ENCODE measurements at regions not wholly inside any gene's neighbourhood (a gene's known extent, or its start where the extent isn't known, plus 50 kb on each side); places are given as distances from the start of the nearest gene placed in this dataset.

DNA sequence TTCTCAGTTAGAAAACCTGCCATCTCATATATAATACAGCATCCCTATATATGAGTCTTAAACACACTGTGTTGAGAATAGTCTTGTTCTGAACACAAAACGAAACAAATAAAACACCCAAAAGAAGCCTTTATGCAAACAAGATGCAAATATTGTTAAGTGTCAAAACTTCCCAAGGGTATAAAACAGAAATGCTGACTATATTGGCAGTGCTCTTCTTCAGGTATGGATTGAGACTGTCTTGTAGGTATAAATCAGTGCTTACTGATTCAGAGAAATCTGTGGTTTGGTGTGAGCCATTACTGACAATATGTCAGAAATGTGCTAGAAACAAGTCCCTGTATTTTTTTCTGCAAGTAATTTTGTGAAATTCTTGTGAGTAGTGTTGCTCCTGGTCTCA is 82.8 kb upstream of the CTSO start:
- DNase-seq, result no peak

DNA sequence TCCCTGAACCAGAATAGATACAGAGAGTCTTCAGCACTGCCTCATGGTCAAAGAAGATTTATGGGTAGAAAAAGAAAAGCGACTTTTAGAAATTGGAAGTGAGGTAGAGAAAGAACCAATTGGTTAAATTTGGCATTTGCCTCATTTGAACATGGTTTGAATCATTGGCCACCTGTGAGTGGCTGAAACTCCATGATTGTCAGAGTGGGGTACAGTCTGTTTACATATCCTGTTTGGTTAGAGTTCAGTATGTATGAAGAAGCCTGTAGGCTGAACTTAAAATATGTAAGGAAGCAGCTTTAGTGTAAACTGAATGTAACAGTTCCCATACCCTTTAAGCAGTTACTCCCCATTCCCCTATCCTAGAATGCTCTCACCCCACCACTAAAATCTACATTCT is 76.0 kb upstream of the CTSO start:
- no peak for DNase-seq

DNA sequence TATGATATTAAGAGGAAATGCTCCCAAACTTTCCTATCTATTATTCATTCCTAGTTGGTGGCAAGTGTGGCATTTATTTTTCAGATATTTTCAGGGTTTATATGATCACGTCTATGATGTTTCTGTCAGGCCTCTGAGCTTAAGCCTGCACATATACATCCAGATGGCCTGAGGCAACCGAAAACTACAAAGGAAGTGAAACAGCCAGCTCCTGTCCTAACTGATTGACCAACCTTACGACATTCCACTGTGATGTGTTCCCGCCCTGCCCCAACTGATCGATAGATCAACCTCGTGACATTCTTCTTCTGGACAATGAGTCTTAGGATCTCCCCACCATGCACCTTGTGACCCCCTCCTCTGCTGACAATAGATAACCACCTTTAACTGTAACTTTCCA is 67.6 kb upstream of the CTSO start:
- DNase-seq, result no peak

DNA sequence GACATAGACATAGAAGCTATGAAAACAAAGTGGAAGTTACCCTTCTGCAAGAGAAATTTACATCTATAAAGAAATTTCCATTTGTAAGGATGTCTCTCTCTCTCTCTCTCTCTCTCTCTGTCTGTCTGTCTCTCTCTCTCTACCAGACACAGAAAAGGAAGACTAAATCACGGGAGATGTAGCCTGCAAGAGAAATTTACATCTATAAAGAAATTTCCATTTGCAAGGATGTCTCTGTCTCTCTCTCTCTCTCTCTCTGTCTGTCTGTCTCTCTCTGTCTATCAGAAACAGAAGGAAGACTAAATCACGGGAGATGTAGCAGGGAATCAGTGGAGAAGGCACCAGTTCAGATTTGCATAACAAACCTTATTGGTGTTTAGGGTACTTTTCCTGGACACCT is 65.6 kb upstream of the CTSO start:
- no peak for DNase-seq

DNA sequence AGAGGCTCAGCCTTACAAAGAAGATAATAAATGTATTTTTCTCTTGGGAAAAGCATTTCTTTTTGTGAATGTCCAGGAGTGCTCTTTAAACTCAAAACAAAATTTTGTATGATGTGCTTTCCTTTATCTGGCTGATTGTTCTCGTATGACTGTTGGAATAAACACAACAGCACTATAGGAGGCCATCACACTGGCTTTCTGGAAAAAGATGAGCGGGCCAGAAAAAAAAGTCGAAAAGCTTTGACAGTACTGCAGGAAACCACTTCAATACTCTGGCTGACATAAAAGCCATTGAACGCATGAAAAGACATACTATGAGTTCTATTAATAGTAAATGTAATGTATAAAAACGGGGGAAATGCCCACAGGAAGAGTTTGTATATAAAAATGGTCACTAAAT is 64.7 kb upstream of the CTSO start:
- DNase-seq, result no peak

DNA sequence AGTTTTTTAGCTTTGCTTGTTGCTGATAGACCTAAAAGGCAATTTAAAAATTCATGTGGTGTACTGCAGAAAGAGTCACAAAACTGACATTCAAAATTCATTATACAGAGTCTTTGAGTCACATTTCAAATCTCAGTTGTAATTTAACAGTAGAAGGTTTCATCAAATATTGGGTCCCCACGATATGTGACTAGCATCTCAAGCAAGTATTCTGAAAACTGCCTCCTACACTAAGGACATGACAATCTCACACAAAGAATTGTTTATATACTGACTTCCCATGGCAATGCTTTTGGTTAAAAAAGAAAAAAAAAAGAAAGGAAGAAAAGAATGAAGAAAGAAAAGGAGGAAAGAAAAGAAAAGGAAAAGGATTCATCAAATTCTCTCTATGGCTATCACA is 62.1 kb upstream of the CTSO start:
- no peak for DNase-seq

DNA sequence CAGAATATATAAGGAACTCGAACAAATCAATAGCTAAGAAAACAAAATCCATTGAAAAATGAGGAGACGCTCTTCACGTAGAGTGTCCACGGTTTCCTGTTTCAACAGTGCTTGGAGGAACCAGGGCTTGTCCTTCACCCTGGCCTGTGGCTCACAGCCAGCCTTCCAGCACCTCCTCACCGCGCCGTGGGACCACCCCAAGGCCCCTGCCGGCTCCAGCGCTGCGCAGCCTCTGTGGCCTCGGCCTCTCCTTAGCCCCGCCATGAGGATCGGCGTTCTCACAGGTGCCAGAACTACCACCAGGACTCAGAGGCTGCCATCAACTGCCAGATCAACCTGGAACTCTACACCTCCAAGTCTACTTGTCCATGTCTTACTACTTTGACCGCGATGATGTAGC is 52.5 kb upstream of the CTSO start:
- DNase-seq, result no peak
